Ectodermal cell (in vitro differentiated cells): ENCODE measurements at regions not wholly inside any gene's neighbourhood (a gene's known extent, or its start where the extent isn't known, plus 50 kb on each side); places are given as distances from the start of the nearest gene placed in this dataset.

ENCODE experiments used
- H3K27ac ChIP-seq: 2 replicates; pipeline ENCODE4 v1.7.0; 2013; ENCODE audit warnings: mild to moderate bottlenecking, low read depth, low read length; ENCODE audit not compliant: insufficient read depth, poor library complexity, severe bottlenecking
- H3K27me3 ChIP-seq: 2 replicates; pipeline ENCODE4 v1.7.0; 2013; ENCODE audit warnings: mild to moderate bottlenecking, low read length; ENCODE audit not compliant: insufficient read depth, control insufficient read depth, poor library complexity, severe bottlenecking
- H3K36me3 ChIP-seq: one replicate; pipeline ENCODE4 v1.7.0; 2013; ENCODE audit warnings: low read length; ENCODE audit not compliant: control insufficient read depth, insufficient read depth
- H3K4me1 ChIP-seq: one replicate; pipeline ENCODE4 v1.7.0; 2013; ENCODE audit warnings: low read length; ENCODE audit not compliant: control insufficient read depth, insufficient read depth
- H3K4me3 ChIP-seq: 2 replicates; pipeline ENCODE4 v1.7.0; 2013; ENCODE audit warnings: low read depth, low read length, control low read depth; ENCODE audit not compliant: insufficient read depth
- H3K9me3 ChIP-seq: 2 replicates; pipeline ENCODE4 v1.7.0; 2013; ENCODE audit warnings: mild to moderate bottlenecking, low read length, moderate library complexity; ENCODE audit not compliant: control insufficient read depth
- WGBS, 2 experiments: methylation state at CpG; one replicate each; pipeline ENCODE4 v1.1.7; 2013; ENCODE audit warnings: missing lambda C conversion rate in 2 of 2; 5-methylcytosine and 5-hydroxymethylcytosine counted together

DNA sequence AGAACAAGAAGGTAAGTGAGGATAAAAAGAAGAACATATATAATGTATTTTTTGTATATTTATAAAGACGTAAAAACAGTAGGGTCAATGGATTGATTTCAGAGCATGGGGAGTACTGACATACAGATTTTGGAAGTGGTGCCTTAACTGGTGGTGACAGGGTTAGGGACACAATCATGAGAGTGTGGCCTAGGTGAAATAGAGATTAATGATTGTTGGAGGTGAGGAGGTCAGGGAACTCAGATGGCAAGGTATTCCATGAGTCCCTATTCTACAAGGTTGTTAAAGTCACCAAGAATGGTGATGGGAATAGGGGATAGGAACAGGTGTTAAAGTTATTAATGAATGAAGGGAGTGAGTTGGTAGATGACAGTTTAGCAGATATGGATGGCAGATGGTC, 210.8 kb downstream of the SEMA6A start:
- no peaks in the 10 kb centered on the region for H3K36me3 ChIP-seq
- no peak overlapping the region for H3K4me3 ChIP-seq
- H3K27ac ChIP-seq = no peak overlapping the region
- H3K4me1 ChIP-seq = no peaks in the 10 kb centered on the region
- no peaks in the 10 kb centered on the region for H3K27me3 ChIP-seq
- WGBS, 2 experiments = 94 to 96% methylated on average over 1 of the region's 1 CpG
- no peaks in the 10 kb centered on the region for H3K9me3 ChIP-seq

DNA sequence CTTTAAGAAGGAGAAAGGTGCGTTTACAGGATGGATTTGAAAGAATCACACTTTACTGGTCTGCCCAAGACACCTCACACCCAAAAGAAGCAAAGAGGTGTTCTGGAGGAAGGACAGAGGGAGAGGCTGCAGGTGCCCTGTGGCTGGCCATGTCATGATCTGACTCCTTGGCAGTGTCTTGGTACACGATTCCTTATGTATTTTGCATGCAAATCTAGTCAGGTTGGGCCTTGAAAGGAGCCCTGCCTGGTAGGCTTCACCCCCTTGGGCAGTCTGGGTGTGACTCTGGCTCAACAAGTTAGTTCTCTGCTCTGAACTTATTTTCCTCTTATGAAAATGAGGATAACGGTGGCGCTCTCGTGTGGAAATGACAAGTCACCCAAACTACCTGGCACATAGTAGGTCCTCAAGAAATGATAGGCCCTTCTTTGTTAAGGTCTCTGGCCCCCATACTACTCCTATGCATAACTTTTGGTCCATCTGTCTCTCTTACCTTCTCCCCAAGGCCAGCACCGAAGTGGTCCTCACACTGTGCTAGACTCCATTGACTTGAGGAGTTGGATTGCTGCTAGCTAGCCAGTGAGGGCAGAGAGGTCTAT, 212.5 kb downstream of the SEMA6A start:
- H3K27ac ChIP-seq = no peak overlapping the region
- WGBS, 2 experiments = 89 to 93% methylated on average over 6 of the region's 6 CpGs
- H3K36me3 ChIP-seq = no peaks in the 10 kb centered on the region
- H3K4me1 ChIP-seq = no peaks in the 10 kb centered on the region
- H3K9me3 ChIP-seq = no peaks in the 10 kb centered on the region
- no peaks in the 10 kb centered on the region for H3K27me3 ChIP-seq
- H3K4me3 ChIP-seq = no peak overlapping the region

DNA sequence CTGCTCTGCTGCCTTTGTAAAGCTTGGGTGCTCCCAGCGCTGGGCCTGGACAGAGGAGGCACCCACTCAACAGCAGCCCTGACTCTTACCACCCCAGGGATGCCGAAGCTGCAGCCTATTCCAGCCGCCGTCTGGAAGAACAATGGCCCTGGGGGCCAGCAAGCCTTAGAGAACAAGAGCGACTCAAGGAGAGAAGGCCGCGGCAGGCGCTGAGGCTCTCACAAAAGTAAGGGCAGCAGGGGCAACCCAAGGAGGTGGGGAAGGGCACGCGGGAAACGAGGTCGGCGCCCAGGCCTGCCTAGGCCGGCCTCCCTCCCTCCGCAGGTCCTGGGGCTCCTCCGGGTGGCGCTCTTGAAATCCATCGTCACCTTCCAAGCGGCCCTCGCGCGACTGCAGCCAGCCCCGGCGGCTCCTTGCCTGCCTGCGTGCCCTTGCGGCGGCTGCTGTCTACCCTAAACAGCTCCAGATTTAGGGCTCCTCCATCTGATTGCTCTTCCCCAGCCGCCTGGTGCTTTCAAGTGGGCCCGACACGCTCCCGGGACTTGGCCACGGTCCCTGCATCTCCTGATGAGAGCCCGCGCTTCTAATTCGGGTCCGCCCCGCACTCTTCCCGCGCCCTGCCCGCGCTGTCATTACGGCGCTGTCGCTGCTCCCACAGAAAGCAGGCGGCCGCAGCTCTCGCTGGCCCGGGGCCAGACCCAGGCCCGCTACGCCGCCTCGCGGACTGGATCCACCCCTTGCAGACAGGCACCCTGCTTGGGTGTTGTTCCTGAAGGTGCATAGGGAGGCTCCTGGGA, 213.3 kb downstream of the SEMA6A start:
- H3K27ac ChIP-seq = no peak overlapping the region
- peak overlapping the region; percentile 29 for H3K4me3 ChIP-seq
- H3K9me3 ChIP-seq = no peaks in the 10 kb centered on the region
- H3K27me3 ChIP-seq = no peaks in the 10 kb centered on the region
- WGBS, 2 experiments = 55 to 58% methylated on average over 53 of the region's 53 CpGs
- no peaks in the 10 kb centered on the region for H3K4me1 ChIP-seq
- no peaks in the 10 kb centered on the region for H3K36me3 ChIP-seq

DNA sequence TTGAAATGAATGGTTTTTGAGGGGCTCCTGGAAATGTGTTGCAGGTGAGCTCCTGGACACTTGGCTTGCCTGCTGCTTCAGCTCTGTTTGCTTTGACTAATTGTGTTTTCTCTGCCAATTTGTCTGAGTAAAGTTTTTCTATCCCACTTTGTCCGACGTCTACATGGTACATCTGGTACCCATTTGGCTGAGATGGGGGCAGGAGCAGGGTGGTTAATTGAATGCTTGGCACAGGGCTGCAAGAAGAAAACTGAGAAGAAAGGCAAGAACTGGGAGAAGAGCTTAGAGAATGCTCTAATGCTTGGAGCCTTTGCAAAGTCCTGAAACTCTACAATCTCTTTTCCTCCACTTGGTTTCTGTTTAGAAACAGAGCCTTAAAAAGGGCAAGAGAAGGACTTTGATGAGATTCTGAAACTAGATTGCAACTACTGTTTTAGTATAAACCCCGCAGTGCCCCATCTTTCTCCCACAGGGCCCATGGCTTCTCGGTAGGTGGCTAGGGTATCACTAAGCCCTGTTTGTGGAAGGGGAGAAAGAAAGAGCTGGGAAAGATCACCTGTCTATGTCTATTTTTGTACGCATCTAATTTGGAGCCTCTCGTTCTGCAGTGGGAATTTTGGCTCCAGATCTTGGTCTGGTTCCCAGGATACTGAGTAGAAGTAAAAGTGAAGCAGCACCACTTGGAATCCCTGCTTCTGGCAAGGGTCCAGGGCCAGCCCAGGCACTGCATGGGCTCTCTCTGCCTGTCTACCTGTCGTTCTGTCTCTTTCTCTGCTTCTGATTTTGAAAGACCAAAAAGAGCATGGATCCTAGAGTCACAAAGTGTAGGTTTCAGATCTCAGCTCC, 214.4 kb downstream of the SEMA6A start:
- no peaks in the 10 kb centered on the region for H3K36me3 ChIP-seq
- H3K9me3 ChIP-seq = no peaks in the 10 kb centered on the region
- no peaks in the 10 kb centered on the region for H3K4me1 ChIP-seq
- no peaks in the 10 kb centered on the region for H3K27me3 ChIP-seq
- 94 to 99% methylated on average over 7 of the region's 7 CpGs for WGBS, 2 experiments
- H3K27ac ChIP-seq = no peak overlapping the region
- H3K4me3 ChIP-seq = no peak overlapping the region

DNA sequence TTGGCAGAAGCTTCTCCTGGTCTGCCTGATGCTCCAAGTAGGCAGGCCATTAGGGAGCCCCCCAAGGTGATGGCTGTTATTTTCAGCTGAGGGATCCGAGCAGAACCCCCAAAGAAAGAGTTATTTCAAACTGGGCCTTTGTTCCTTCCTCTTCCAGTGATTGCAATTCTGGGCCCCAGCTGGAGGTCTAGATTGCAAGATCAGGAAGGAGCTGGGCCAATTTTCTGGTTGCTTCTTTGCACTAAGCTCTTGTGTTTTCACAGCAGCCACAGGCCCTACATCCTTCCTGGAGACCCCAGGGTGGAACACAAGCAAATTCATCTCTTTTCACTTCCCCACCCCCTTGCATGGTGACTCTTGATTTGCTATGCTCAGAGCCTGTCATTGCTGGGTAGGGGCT, 215.0 kb downstream of the SEMA6A start:
- no peaks in the 10 kb centered on the region for H3K27me3 ChIP-seq
- H3K27ac ChIP-seq = no peak overlapping the region
- 54 to 60% methylated on average over 1 of the region's 1 CpG for WGBS, 2 experiments
- H3K4me3 ChIP-seq = no peak overlapping the region
- H3K36me3 ChIP-seq = no peaks in the 10 kb centered on the region
- H3K4me1 ChIP-seq = no peaks in the 10 kb centered on the region
- no peaks in the 10 kb centered on the region for H3K9me3 ChIP-seq

- no peaks in the 10 kb centered on the region for H3K4me1 ChIP-seq
- H3K27ac ChIP-seq = no peak overlapping the region
- H3K27me3 ChIP-seq = no peaks in the 10 kb centered on the region
- H3K4me3 ChIP-seq = no peak overlapping the region
- no peaks in the 10 kb centered on the region for H3K36me3 ChIP-seq
- WGBS, 2 experiments = 92 to 100% methylated on average over 1 of the region's 1 CpG
- no peaks in the 10 kb centered on the region for H3K9me3 ChIP-seq
These were observed 215.7 kb downstream of the SEMA6A start for GRCh38 chr5:116358911-116359418.

- H3K4me3 ChIP-seq = no peak overlapping the region
- no peaks in the 10 kb centered on the region for H3K9me3 ChIP-seq
- no peaks in the 10 kb centered on the region for H3K36me3 ChIP-seq
- H3K27ac ChIP-seq = no peak overlapping the region
- H3K27me3 ChIP-seq = no peaks in the 10 kb centered on the region
- H3K4me1 ChIP-seq = no peaks in the 10 kb centered on the region
These were observed 216.6 kb downstream of the SEMA6A start for GRCh38 chr5:116358015-116358523.

- 90 to 97% methylated on average over 6 of the region's 6 CpGs for WGBS, 2 experiments
- no peak overlapping the region for H3K4me3 ChIP-seq
- H3K36me3 ChIP-seq = no peaks in the 10 kb centered on the region
- no peaks in the 10 kb centered on the region for H3K4me1 ChIP-seq
- H3K27ac ChIP-seq = no peak overlapping the region
- no peaks in the 10 kb centered on the region for H3K27me3 ChIP-seq
- no peaks in the 10 kb centered on the region for H3K9me3 ChIP-seq
These were observed 218.6 kb downstream of the SEMA6A start for GRCh38 chr5:116355819-116356601.

- no peaks in the 10 kb centered on the region for H3K27me3 ChIP-seq
- no peaks in the 10 kb centered on the region for H3K36me3 ChIP-seq
- no peaks in the 10 kb centered on the region for H3K4me1 ChIP-seq
- H3K9me3 ChIP-seq = no peaks in the 10 kb centered on the region
- no peak overlapping the region for H3K27ac ChIP-seq
- no peak overlapping the region for H3K4me3 ChIP-seq
These were observed 219.9 kb downstream of the SEMA6A start for GRCh38 chr5:116354699-116355098.
